Stomach (tissue), 8 donors: ENCODE measurements at regions not wholly inside any gene's neighbourhood (a gene's known extent, or its start where the extent isn't known, plus 50 kb on each side); places are given as distances from the start of the nearest gene placed in this dataset.

Experiments used
- DNase-seq, 2 donors: peaks; one replicate each; pipeline versions ENCODE4 v3.0.0 to v3.0.0-alpha.2; 2013 to 2019
- H3K27ac ChIP-seq, 5 donors: fragments of 200-600 bp in 4 of 5; sonication (generic) in 4 of 5; one replicate each; pipeline ENCODE4 v1.5.1; 2013 to 2019; ENCODE audit warnings: mild to moderate bottlenecking in 1 of 5, moderate library complexity in 1 of 5
- H3K27me3 ChIP-seq, 3 donors: fragments of 200-600 bp; sonication (generic); one replicate each; pipeline ENCODE4 v1.5.1; 2017 to 2019; ENCODE audit warnings: mixed run types in 1 of 3
- H3K36me3 ChIP-seq, 4 donors: fragments of 200-600 bp; sonication (generic); 1 replicate in 3 of 4; 2 replicates in 1 of 4; pipeline ENCODE4 v1.5.1; 2016 to 2019
- H3K4me1 ChIP-seq, 4 donors: fragments of 200-600 bp; sonication (generic); one replicate each; pipeline ENCODE4 v1.5.1; 2016 to 2019
- H3K4me3 ChIP-seq, 4 donors: fragments of 200-600 bp; sonication (generic) in 3 of 4; one replicate each; pipeline ENCODE4 v1.5.1; 2016 to 2019; ENCODE audit warnings: mild to moderate bottlenecking in 1 of 4
- H3K9me3 ChIP-seq, 4 donors: fragments of 200-600 bp; sonication (generic); one replicate each; pipeline ENCODE4 v1.5.1; 2016 to 2019
- CTCF ChIP-seq, 7 experiments: fragments of 450-650 bp in 4 of 7; fragments of 200-600 bp in 3 of 7; sonication (generic) in 3 of 7; IDR thresholded peaks; one replicate each; pipeline ENCODE4 v1.5.1; 2016 to 2019; ENCODE audit warnings: antibody characterized with exemption in 7 of 7, control low read depth in 2 of 7, mild to moderate bottlenecking in 1 of 7
- EP300 ChIP-seq: sonication (generic); formaldehyde crosslinking; IDR thresholded peaks from one replicate; pipeline ENCODE4 v1.6.1; 2017; ENCODE audit warnings: antibody characterized with exemption
- POLR2A ChIP-seq, 4 donors: fragments of 450-650 bp; IDR thresholded peaks; one replicate each; pipeline ENCODE4 v1.6.1; 2016; ENCODE audit warnings: antibody characterized with exemption in 4 of 4, control low read depth in 2 of 4, mild to moderate bottlenecking in 1 of 4, moderate library complexity in 1 of 4
- POLR2AphosphoS5 ChIP-seq, 3 donors: sonication (generic); formaldehyde crosslinking; IDR thresholded peaks; one replicate each; pipeline ENCODE4 v1.6.1; 2016; ENCODE audit warnings: antibody characterized with exemption in 3 of 3
- WGBS, 5 donors: extraction: QIAGEN DNeasy Blood & Tissue Kit in 3 of 5; methylation state at CpG; one replicate each; pipeline versions ENCODE4 v1.1.5 to v1.1.7; 2013 to 2018; 5-methylcytosine and 5-hydroxymethylcytosine counted together
- intact Hi-C: fragments of 100-400 bp; cut with DNase I; formaldehyde crosslinking; loops from one replicate; pipeline ENCODE4 v1.15.1; 2023; ENCODE audit warnings: low total_unique reads
- donor health status: healthy with polysubstance abuse.
- donor health status: Bipolar disorder and iron deficiency.
- donor health status: healthy.

- DNase-seq: peak in 1 of 2 donors; percentile 67
- 45 to 61% (median 57%) methylated on average over 4 of the region's 4 CpGs for WGBS, 5 donors
- Histone ChIP-seq H3K27me3 (no peaks in the 10 kb centered on the region), H3K4me1 (peaks cover 0 to 15% (median 10%) of the 10 kb centered on the region in 4 donors), H3K27ac (no peak overlapping the region), H3K9me3 (no peaks in the 10 kb centered on the region), H3K36me3 (no peaks in the 10 kb centered on the region), H3K4me3 (no peak overlapping the region)
- TF ChIP-seq EP300 (no peak), POLR2AphosphoS5 (IDR thresholded peaks at IDR 0.05) (peak in 2 of 3 donors; percentile 28 to 69)
- intact Hi-C loops: no loop called here
These were observed 207.9 kb downstream of the MYLK4 start for GRCh38 chr6:2542858-2543218.

- no peaks in the 10 kb centered on the region for H3K27me3 ChIP-seq
- 69 to 84% (median 81%) methylated on average over 8 of the region's 8 CpGs for WGBS, 5 donors
- no peaks in the 10 kb centered on the region for H3K36me3 ChIP-seq
- no peak overlapping the region for H3K27ac ChIP-seq
- no peaks in the 10 kb centered on the region for H3K9me3 ChIP-seq
- peaks cover 0 to 15% (median 10%) of the 10 kb centered on the region in 4 donors for H3K4me1 ChIP-seq
- intact Hi-C loops: no loop called here
- TF ChIP-seq POLR2AphosphoS5 (IDR thresholded peaks at IDR 0.05) (no peak), EP300 (no peak), CTCF (IDR thresholded peaks at IDR 0.05) (no peak), POLR2A (IDR thresholded peaks at IDR 0.05) (no peak)
- H3K4me3 ChIP-seq: no peak overlapping the region
- DNase-seq: no peak
These were observed 208.4 kb downstream of the MYLK4 start for GRCh38 chr6:2542101-2542857.

- H3K4me3 ChIP-seq: no peak overlapping the region
- DNase-seq: no peak
- H3K36me3 ChIP-seq: no peaks in the 10 kb centered on the region
- WGBS, 5 donors: 59 to 91% (median 87%) methylated on average over 4 to 6 of the region's 6 CpGs
- TF ChIP-seq POLR2A (IDR thresholded peaks at IDR 0.05): no peak
- TF ChIP-seq EP300: no peak
- TF ChIP-seq CTCF (IDR thresholded peaks at IDR 0.05): no peak
- no peak for TF ChIP-seq POLR2AphosphoS5 (IDR thresholded peaks at IDR 0.05)
- H3K27ac ChIP-seq: no peak overlapping the region
- H3K4me1 ChIP-seq: no peaks in the 10 kb centered on the region
- intact Hi-C loops: no loop called here
- no peaks in the 10 kb centered on the region for H3K27me3 ChIP-seq
- H3K9me3 ChIP-seq: peaks cover 0 to 7% (median 6%) of the 10 kb centered on the region in 4 donors
These were observed 214.3 kb downstream of the MYLK4 start for GRCh38 chr6:2536451-2536850.

- intact Hi-C loops: no loop called here
- Histone ChIP-seq H3K9me3 (peaks cover 0 to 7% (median 6%) of the 10 kb centered on the region in 4 donors), H3K4me1 (no peaks in the 10 kb centered on the region), H3K27me3 (no peaks in the 10 kb centered on the region), H3K36me3 (no peaks in the 10 kb centered on the region), H3K4me3 (no peak overlapping the region), H3K27ac (no peak overlapping the region)
- DNase-seq: no peak
- no peak for TF ChIP-seq POLR2A (IDR thresholded peaks at IDR 0.05)
- WGBS, 5 donors: 88 to 92% (median 91%) methylated on average over 8 of the region's 8 CpGs
These were observed 215.2 kb downstream of the MYLK4 start for GRCh38 chr6:2535506-2535905.

GRCh38 chr6:2534406-2535042 is 216.2 kb downstream of the MYLK4 start:
- 56 to 73% (median 66%) methylated on average over 5 of the region's 5 CpGs for WGBS, 5 donors
- intact Hi-C loops: no loop called here

More at GRCh38 chr6:2534406-2535042, 216.2 kb downstream of the MYLK4 start:
- no peak for DNase-seq
- no peaks in the 10 kb centered on the region for H3K4me1 ChIP-seq
- no peaks in the 10 kb centered on the region for H3K27me3 ChIP-seq
- peaks cover 0 to 7% (median 6%) of the 10 kb centered on the region in 4 donors for H3K9me3 ChIP-seq
- H3K27ac ChIP-seq: no peak overlapping the region
- TF ChIP-seq POLR2A (IDR thresholded peaks at IDR 0.05) (no peak), CTCF (IDR thresholded peaks at IDR 0.05) (no peak), POLR2AphosphoS5 (IDR thresholded peaks at IDR 0.05) (no peak), EP300 (no peak)
- H3K4me3 ChIP-seq: no peak overlapping the region
- H3K36me3 ChIP-seq: no peaks in the 10 kb centered on the region
